ENCODE measurements at regions not wholly inside any gene's neighbourhood (a gene's known extent, or its start where the extent isn't known, plus 50 kb on each side); places are given as distances from the start of the nearest gene placed in this dataset.
A peak's percentile ranks its signal among the peaks of the same experiment; 100 is the strongest.

GRCh38 chr6:141267420-141267819 lies 865.3 kb upstream of the GJE1 start:
- FAIRE-seq, result no peak

GRCh38 chr6:141265756-141266623 lies 866.7 kb upstream of the GJE1 start:
- no peak for DNase-seq (ENCODE audit: low spot score in 2 of 2)
- no peak for FAIRE-seq

More at GRCh38 chr6:141267420-141267819, 865.3 kb upstream of the GJE1 start:
- DNase-seq (ENCODE audit: low spot score in 2 of 2), result no peak

- FAIRE-seq (no peak), DNase-seq (ENCODE audit: low spot score in 2 of 2) (no peak)
Observed at GRCh38 chr6:141264101-141264500, 868.6 kb upstream of the GJE1 start.

GRCh38 chr6:141261672-141262060 lies 871.1 kb upstream of the GJE1 start:
- FAIRE-seq, result no peak
- no peak for DNase-seq (ENCODE audit: low spot score in 2 of 2)

GRCh38 chr6:141261016-141261671 lies 871.6 kb upstream of the GJE1 start:
- FAIRE-seq, result no peak
- DNase-seq (ENCODE audit: low spot score in 2 of 2), result no peak

- no peak for DNase-seq (ENCODE audit: low spot score in 2 of 2)
- FAIRE-seq, result no peak
Observed at GRCh38 chr6:141260627-141261015, 872.1 kb upstream of the GJE1 start.

- no peak for FAIRE-seq
- DNase-seq (ENCODE audit: low spot score in 2 of 2), result no peak
Observed at GRCh38 chr6:141259807-141260206, 872.9 kb upstream of the GJE1 start.

- FAIRE-seq (no peak), DNase-seq (ENCODE audit: low spot score in 2 of 2) (no peak)
Observed at GRCh38 chr6:141259091-141259490, 873.6 kb upstream of the GJE1 start.

GRCh38 chr6:141258516-141258915 lies 874.2 kb upstream of the GJE1 start:
- FAIRE-seq (no peak), DNase-seq (ENCODE audit: low spot score in 2 of 2) (no peak)

GRCh38 chr6:141254336-141254735 lies 878.4 kb upstream of the GJE1 start:
- FAIRE-seq (no peak), DNase-seq (ENCODE audit: low spot score in 2 of 2) (no peak)

GRCh38 chr6:141252828-141253608 lies 879.7 kb upstream of the GJE1 start:
- FAIRE-seq, result no peak
- DNase-seq (ENCODE audit: low spot score in 2 of 2), result no peak

GRCh38 chr6:141251286-141251685 lies 881.4 kb upstream of the GJE1 start:
- no peak for FAIRE-seq

GRCh38 chr6:141248021-141248799 lies 884.5 kb upstream of the GJE1 start:
- FAIRE-seq (no peak), DNase-seq (ENCODE audit: low spot score in 2 of 2) (no peak)

More at GRCh38 chr6:141251286-141251685, 881.4 kb upstream of the GJE1 start:
- DNase-seq (ENCODE audit: low spot score in 2 of 2), result no peak

- FAIRE-seq, result no peak
- DNase-seq (ENCODE audit: low spot score in 2 of 2), result no peak
Observed at GRCh38 chr6:141244366-141244765, 888.4 kb upstream of the GJE1 start.

GRCh38 chr6:141242957-141243356 lies 889.8 kb upstream of the GJE1 start:
- DNase-seq (ENCODE audit: low spot score in 2 of 2) (no peak), FAIRE-seq (peak; percentile 77)

GRCh38 chr6:141229296-141229695 lies 903.4 kb upstream of the GJE1 start:
- FAIRE-seq, result no peak

GRCh38 chr6:141218583-141218982 lies 914.1 kb upstream of the GJE1 start:
- FAIRE-seq (no peak), DNase-seq (ENCODE audit: low spot score in 2 of 2) (no peak)

More at GRCh38 chr6:141229296-141229695, 903.4 kb upstream of the GJE1 start:
- DNase-seq (ENCODE audit: low spot score in 2 of 2), result no peak

GRCh38 chr6:141216726-141217125 lies 916.0 kb upstream of the GJE1 start:
- DNase-seq (ENCODE audit: low spot score in 2 of 2) (no peak), FAIRE-seq (no peak)

- no peak for FAIRE-seq
- DNase-seq (ENCODE audit: low spot score in 2 of 2), result no peak
Observed at GRCh38 chr6:141212296-141212695, 920.4 kb upstream of the GJE1 start.

GRCh38 chr6:141211845-141212244 lies 920.9 kb upstream of the GJE1 start:
- FAIRE-seq (no peak), DNase-seq (ENCODE audit: low spot score in 2 of 2) (no peak)

Measured in frontal cortex (tissue), 3 donors.